LNCaP clone FGC (cell line): ENCODE measurements at regions not wholly inside any gene's neighbourhood (a gene's known extent, or its start where the extent isn't known, plus 50 kb on each side); places are given as distances from the start of the nearest gene placed in this dataset.

Experiments
- DNase-seq: peaks from one replicate; pipeline ENCODE4 v3.0.0-alpha.2; 2011; ENCODE audit warnings: low read depth
- H3K4me3 ChIP-seq: 2 replicates; pipeline ENCODE4 v1.5.1; 2011; ENCODE audit warnings: mild to moderate bottlenecking, low read depth, low read length, control low read depth
- TF ChIP-seq, protein P1 (sequence below): IDR thresholded peaks from 2 replicates; pipeline ENCODE4 v1.5.1; 2012; ENCODE audit warnings: mild to moderate bottlenecking; ENCODE audit not compliant: control insufficient read depth, insufficient read depth; ENCODE audit errors: extremely low read depth

DNA sequence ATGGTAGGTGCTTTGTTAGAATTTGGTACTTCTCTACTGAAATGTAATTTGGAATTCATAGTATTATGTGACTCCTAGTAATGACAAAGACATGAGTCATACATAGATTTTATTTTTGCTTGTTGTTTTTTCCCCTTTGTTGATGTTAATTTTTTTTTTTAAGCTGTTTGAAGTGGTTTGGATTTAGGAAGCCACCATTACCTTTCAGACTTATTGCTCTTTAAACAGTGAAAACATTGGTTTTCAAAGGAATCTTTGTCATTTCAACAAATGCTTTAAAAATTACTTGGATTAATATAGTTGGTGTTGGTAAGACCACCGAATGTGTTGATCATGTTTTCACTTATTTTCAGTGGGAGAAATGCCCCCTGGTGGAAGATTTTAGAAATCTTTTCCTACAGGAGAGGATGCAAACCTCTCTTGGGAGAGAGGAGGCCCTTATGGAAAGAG is 170.1 kb upstream of the PITX1 start:
- no peak overlapping the region for H3K4me3 ChIP-seq
- TF ChIP-seq, protein P1, sequence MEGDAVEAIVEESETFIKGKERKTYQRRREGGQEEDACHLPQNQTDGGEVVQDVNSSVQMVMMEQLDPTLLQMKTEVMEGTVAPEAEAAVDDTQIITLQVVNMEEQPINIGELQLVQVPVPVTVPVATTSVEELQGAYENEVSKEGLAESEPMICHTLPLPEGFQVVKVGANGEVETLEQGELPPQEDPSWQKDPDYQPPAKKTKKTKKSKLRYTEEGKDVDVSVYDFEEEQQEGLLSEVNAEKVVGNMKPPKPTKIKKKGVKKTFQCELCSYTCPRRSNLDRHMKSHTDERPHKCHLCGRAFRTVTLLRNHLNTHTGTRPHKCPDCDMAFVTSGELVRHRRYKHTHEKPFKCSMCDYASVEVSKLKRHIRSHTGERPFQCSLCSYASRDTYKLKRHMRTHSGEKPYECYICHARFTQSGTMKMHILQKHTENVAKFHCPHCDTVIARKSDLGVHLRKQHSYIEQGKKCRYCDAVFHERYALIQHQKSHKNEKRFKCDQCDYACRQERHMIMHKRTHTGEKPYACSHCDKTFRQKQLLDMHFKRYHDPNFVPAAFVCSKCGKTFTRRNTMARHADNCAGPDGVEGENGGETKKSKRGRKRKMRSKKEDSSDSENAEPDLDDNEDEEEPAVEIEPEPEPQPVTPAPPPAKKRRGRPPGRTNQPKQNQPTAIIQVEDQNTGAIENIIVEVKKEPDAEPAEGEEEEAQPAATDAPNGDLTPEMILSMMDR: peak; percentile 21; the same call in 1 of the 2 replicates
- DNase-seq: no peak

DNA sequence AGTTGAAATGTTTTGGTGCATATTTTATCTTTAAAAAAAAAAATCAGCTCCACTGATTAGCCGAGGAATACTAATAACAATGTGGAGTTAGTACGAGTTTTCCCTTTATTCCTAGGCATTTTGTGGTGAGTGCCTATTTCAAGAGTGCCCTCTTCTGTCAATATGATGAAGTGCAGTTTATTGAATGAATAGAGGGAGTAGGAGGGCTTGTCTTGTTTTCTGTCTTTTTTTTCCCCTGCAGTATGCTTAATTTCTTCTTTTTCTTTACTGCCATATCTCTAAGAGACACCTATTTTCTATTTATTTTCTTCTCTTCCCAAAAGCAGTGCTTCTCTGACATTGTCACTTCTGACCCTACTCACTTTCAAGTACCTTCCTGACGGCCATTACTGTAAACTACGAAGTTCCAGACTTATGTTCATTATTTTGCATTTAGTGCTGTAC is 169.6 kb upstream of the PITX1 start:
- DNase-seq: no peak
- TF ChIP-seq, protein P1: peak; percentile 50
- H3K4me3 ChIP-seq: no peak overlapping the region

DNA sequence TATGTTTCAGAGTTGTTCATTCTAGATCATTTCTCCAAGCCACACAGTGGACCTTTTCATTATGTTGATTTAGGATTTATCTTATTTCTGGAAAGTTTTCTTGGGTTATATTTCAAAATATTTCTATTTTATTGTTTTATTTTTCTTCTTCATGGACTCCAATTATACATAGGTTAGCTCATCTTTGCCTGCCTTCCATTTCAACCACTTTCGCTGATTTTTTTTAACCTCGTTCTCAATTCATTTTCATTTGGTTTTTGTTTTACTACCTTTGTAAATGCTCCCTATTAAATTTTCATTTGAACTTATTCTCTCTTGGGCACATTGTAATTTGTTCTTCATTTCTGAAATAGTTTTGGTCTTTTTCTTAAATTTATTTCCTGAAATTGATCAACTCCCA is 169.0 kb upstream of the PITX1 start:
- TF ChIP-seq, protein P1: no peak
- DNase-seq: no peak
- H3K4me3 ChIP-seq: no peak overlapping the region

DNA sequence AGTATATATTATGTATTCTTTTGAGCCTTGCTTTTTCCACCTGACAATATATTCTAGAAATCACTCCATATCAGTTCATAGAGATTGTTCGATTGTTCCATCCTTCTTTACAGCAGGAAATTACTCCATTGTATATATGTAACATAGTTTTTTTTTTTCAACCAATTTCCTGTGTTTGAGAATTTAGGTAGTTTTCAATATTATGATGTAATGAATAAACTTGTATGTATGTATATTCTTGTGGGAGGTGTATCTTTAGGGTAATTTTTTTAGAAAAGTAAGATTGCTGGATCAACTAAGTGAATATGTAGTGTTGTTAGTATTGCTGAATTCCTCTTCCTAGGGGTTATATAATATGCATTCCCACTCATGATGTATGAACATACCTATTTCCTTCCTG is 165.9 kb upstream of the PITX1 start:
- TF ChIP-seq, protein P1: no peak
- no peak overlapping the region for H3K4me3 ChIP-seq
- DNase-seq: no peak

DNA sequence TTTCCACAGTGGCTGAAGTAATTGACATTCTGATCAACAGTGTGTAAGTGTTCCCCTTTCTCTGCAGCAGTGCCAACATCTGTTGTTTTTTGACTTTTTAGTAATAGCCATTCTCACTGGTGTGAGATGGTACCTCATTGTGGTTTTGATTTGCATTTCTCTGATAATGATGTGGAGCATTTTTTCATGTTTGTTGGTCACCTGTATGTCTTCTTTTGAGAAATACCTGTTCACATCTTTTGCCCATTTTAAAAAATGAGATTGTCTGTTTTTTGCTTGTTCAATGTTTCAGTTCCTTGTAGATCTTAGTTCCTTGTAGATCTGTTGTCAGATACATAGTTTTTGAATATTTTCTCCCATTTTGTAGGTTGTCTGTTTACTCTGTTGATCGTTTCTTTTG is 162.5 kb upstream of the PITX1 start:
- DNase-seq: no peak

DNA sequence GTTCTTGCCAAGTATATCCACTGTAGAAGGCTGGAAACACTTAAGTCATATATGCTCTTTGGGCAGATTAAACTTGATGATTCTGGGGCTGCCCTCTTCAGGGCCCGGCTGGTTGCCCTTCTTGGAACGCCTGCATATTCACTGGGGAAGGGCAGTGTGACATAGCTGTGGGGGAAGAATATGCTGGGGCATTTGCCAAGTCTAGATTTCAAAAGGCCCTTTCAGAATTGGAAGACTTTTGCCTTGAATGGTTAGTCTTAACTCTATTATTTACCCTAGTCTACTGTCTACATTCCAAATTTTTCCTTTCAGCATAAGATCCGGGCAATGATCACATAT is 161.2 kb upstream of the PITX1 start:
- TF ChIP-seq, protein P1: no peak
- no peak for DNase-seq
- H3K4me3 ChIP-seq: no peak overlapping the region

More for the DNA sequence above, 162.5 kb upstream of the PITX1 start:
- TF ChIP-seq, protein P1: no peak
- no peak overlapping the region for H3K4me3 ChIP-seq

DNA sequence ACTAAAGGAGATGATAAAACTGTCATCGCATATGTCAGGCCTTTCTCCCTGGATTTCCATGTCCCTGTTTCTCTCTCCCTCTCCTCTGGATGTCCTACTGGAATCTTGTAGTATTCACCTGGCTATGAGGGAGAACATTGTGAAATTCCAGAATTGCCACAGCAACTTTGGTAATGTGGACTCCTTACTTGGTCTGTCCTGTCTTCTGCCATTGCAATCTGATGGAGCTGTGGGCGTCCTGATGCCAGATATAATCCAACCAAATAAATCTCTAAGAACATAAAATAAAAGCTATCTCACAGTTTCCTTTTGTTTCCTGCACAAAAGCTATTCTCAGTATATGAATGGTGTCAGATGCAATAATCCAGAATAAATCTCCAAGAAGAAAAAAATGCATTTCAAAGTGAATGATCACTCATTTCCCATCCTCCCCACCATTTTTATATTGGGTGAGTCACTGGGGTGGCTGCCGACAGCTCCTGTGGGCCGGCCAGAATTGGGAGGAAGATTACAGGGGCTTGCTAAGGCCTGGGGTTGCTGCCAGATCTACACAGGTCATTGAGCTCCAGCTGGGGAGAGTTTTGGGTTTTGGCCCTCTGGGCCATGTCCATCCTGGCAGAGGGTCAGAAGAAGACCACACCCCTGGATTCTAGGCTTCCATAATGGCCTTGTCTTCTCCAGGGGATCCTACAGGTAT is 160.7 kb upstream of the PITX1 start:
- TF ChIP-seq, protein P1: no peak
- no peak for DNase-seq
- no peak overlapping the region for H3K4me3 ChIP-seq
